OCI-LY3 (cell line): ENCODE measurements at regions not wholly inside any gene's neighbourhood (a gene's known extent, or its start where the extent isn't known, plus 50 kb on each side); places are given as distances from the start of the nearest gene placed in this dataset.

Experiments
- H2AFZ ChIP-seq: fragments of 200-600, 300-600 bp; shearing (Covaris generic); 2 replicates; pipeline ENCODE4 v1.6.0; 2014; ENCODE audit warnings: antibody characterized with exemption, low read depth, low read length
- H3K27ac ChIP-seq: fragments of 200-600, 300-600 bp; sonication (generic); 2 replicates; pipeline ENCODE4 v1.5.1; 2014; ENCODE audit warnings: mild to moderate bottlenecking, low read length, moderate library complexity, mixed read lengths
- H3K27me3 ChIP-seq: fragments of 200-600, 300-600 bp; sonication (generic); 2 replicates; pipeline ENCODE4 v1.6.1; 2014; ENCODE audit warnings: low read depth, low read length, mixed read lengths
- H3K36me3 ChIP-seq: fragments of 200-600, 300-600 bp; sonication (generic); replicated peaks from 2 replicates; pipeline ENCODE3; 2014; ENCODE audit warnings: low read depth, low read length, mixed read lengths
- H3K4me1 ChIP-seq: fragments of 300-600, 200-600 bp; sonication (generic); 2 replicates; pipeline ENCODE4 v1.6.1; 2014; ENCODE audit warnings: low read length, mixed read lengths
- H3K4me2 ChIP-seq: fragments of 200-600, 300-600 bp; sonication (generic); 2 replicates; pipeline ENCODE4 v1.6.1; 2014; ENCODE audit warnings: low read length, mixed read lengths
- H3K4me3 ChIP-seq: fragments of 300-600, 200-600 bp; sonication (generic); 2 replicates; pipeline ENCODE4 v1.5.1; 2014; ENCODE audit warnings: antibody characterized with exemption, mild to moderate bottlenecking, low read length, moderate library complexity
- H3K79me2 ChIP-seq: fragments of 300-600, 200-600 bp; shearing (Covaris generic); 2 replicates; pipeline ENCODE4 v1.6.1; 2014; ENCODE audit warnings: mild to moderate bottlenecking, low read length, mixed read lengths
- H3K9ac ChIP-seq: fragments of 300-600, 200-600 bp; shearing (Covaris generic); 2 replicates; pipeline ENCODE4 v1.6.0; 2014; ENCODE audit warnings: mild to moderate bottlenecking, low read length, moderate library complexity
- H3K9me3 ChIP-seq: fragments of 200-600, 300-600 bp; shearing (Covaris generic); 2 replicates; pipeline ENCODE4 v1.6.1; 2014; ENCODE audit warnings: low read length, mixed read lengths; ENCODE audit not compliant: insufficient read depth
- H4K20me1 ChIP-seq: fragments of 200-600, 300-600 bp; sonication (generic); 2 replicates; pipeline ENCODE4 v1.6.1; 2016; ENCODE audit warnings: low read length, mixed read lengths; ENCODE audit not compliant: insufficient read depth
- EZH2phosphoT487 ChIP-seq: fragments of 200-600 bp; shearing (Covaris generic); IDR thresholded peaks from 2 replicates; pipeline ENCODE4 v1.6.1; 2018; ENCODE audit warnings: antibody characterized with exemption, mixed run types, low read depth
- TF ChIP-seq, protein P1 (sequence below): fragments of 200-600, 300-600 bp; sonication (generic); IDR thresholded peaks from 2 replicates; pipeline ENCODE4 v1.5.1; 2014; ENCODE audit warnings: antibody characterized with exemption, low read length, low read depth

GRCh38 chr13:75013818-75014217 lies 468.2 kb downstream of the TBC1D4 start:
- no peaks in the 10 kb centered on the region for H3K27me3 ChIP-seq
- no peaks in the 10 kb centered on the region for H4K20me1 ChIP-seq
- no peaks in the 10 kb centered on the region for H3K36me3 ChIP-seq
- H2AFZ ChIP-seq, result no peak overlapping the region
- H3K4me2 ChIP-seq, result no peak overlapping the region
- TF ChIP-seq, protein P1, sequence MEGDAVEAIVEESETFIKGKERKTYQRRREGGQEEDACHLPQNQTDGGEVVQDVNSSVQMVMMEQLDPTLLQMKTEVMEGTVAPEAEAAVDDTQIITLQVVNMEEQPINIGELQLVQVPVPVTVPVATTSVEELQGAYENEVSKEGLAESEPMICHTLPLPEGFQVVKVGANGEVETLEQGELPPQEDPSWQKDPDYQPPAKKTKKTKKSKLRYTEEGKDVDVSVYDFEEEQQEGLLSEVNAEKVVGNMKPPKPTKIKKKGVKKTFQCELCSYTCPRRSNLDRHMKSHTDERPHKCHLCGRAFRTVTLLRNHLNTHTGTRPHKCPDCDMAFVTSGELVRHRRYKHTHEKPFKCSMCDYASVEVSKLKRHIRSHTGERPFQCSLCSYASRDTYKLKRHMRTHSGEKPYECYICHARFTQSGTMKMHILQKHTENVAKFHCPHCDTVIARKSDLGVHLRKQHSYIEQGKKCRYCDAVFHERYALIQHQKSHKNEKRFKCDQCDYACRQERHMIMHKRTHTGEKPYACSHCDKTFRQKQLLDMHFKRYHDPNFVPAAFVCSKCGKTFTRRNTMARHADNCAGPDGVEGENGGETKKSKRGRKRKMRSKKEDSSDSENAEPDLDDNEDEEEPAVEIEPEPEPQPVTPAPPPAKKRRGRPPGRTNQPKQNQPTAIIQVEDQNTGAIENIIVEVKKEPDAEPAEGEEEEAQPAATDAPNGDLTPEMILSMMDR, result no peak
- TF ChIP-seq EZH2phosphoT487, result no peak
- H3K9me3 ChIP-seq, result no peaks in the 10 kb centered on the region
- H3K4me3 ChIP-seq, result no peak overlapping the region
- H3K4me1 ChIP-seq, result no peaks in the 10 kb centered on the region
- no peak overlapping the region for H3K9ac ChIP-seq
- H3K27ac ChIP-seq, result no peak overlapping the region
- H3K79me2 ChIP-seq, result no peaks in the 10 kb centered on the region

GRCh38 chr13:75010941-75011340 lies 471.0 kb downstream of the TBC1D4 start:
- Histone ChIP-seq H3K9ac (no peak overlapping the region), H3K4me1 (no peaks in the 10 kb centered on the region), H3K79me2 (no peaks in the 10 kb centered on the region), H3K36me3 (no peaks in the 10 kb centered on the region), H2AFZ (no peak overlapping the region), H4K20me1 (no peaks in the 10 kb centered on the region), H3K27me3 (no peaks in the 10 kb centered on the region), H3K4me2 (no peak overlapping the region), H3K4me3 (no peak overlapping the region), H3K27ac (no peak overlapping the region), H3K9me3 (no peaks in the 10 kb centered on the region)
- TF ChIP-seq, protein P1, result no peak
- TF ChIP-seq EZH2phosphoT487, result no peak

GRCh38 chr13:75008926-75009325 lies 473.0 kb downstream of the TBC1D4 start:
- no peak overlapping the region for H3K4me3 ChIP-seq
- H3K4me1 ChIP-seq, result no peaks in the 10 kb centered on the region
- H3K4me2 ChIP-seq, result no peak overlapping the region

DNA sequence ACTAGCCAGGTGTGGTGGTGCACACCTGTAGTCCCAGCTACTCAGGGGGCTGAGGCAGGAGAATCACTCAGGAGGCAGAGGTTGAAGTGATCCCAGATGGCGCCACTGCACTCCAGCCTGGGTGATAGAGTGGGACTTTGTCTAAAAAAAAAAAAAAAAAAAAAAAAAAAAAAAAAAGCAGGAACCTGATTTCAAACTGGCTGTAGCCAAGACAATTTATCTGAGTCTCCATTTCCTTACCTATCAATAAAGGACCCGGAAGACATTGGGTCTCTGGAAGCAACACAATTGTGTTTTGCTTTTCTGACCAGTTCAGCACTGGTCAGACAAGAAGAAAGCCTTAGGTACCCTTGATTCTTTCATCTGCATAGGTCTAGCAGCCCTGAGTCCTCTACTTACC lies 491.0 kb downstream of the TBC1D4 start:
- Histone ChIP-seq H3K4me1 (no peaks in the 10 kb centered on the region), H3K9ac (no peak overlapping the region), H3K79me2 (no peaks in the 10 kb centered on the region), H3K4me2 (no peak overlapping the region), H3K27ac (no peak overlapping the region), H3K36me3 (no peaks in the 10 kb centered on the region), H3K4me3 (no peak overlapping the region), H2AFZ (no peak overlapping the region), H3K9me3 (no peaks in the 10 kb centered on the region), H3K27me3 (no peaks in the 10 kb centered on the region), H4K20me1 (no peaks in the 10 kb centered on the region)
- no peak for TF ChIP-seq EZH2phosphoT487
- TF ChIP-seq, protein P1, result no peak

More at GRCh38 chr13:75008926-75009325, 473.0 kb downstream of the TBC1D4 start:
- Histone ChIP-seq H3K79me2 (no peaks in the 10 kb centered on the region), H3K9ac (no peak overlapping the region), H3K27me3 (no peaks in the 10 kb centered on the region), H2AFZ (no peak overlapping the region), H3K27ac (no peak overlapping the region), H3K9me3 (no peaks in the 10 kb centered on the region), H3K36me3 (no peaks in the 10 kb centered on the region), H4K20me1 (no peaks in the 10 kb centered on the region)
- TF ChIP-seq, protein P1, result no peak
- no peak for TF ChIP-seq EZH2phosphoT487
